ENCODE measurements at regions not wholly inside any gene's neighbourhood (a gene's known extent, or its start where the extent isn't known, plus 50 kb on each side); places are given as distances from the start of the nearest gene placed in this dataset.

DNA sequence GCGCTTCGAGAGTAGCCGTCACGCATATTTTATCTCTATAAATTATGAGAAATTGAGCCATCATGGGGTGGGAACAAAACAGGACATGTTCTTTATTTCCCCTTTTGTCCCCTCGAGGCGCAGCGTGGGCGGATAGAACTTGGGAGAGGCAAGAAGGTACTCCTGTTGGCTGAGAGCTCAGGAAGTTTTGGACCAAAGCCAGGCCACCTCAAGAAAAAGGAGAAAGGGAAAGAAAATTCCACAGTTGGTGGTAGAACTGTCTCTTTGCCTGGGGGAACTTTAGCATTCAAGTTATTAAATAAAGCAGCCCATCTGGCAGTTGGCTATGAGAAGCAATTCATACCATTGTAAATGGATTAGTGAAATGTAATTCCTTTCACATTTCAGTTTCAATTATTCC is 76.4 kb upstream of the DSCAM start:
- TF ChIP-seq ZNF384 (IDR thresholded peaks at IDR 0.05) (no peak), CTBP1 (IDR thresholded peaks at IDR 0.05; ENCODE audit: borderline replicate concordance) (no peak), SUZ12 (IDR thresholded peaks at IDR 0.05) (no peak), FOXM1 (IDR thresholded peaks at IDR 0.05; ENCODE audit: borderline replicate concordance) (no peak), HDGF (IDR thresholded peaks at IDR 0.05; ENCODE audit: borderline replicate concordance) (no peak), L3MBTL2 (conservative IDR thresholded peaks at IDR 0.05) (no peak), TARDBP (IDR thresholded peaks at IDR 0.05) (no peak), BHLHE40 (IDR thresholded peaks at IDR 0.05; ENCODE audit: borderline replicate concordance) (no peak), ELF4 (IDR thresholded peaks at IDR 0.05) (no peak)

All from HEK293T (cell line).